ENCODE measurements at regions not wholly inside any gene's neighbourhood (a gene's known extent, or its start where the extent isn't known, plus 50 kb on each side); places are given as distances from the start of the nearest gene placed in this dataset.

- TF ChIP-seq, protein P1, sequence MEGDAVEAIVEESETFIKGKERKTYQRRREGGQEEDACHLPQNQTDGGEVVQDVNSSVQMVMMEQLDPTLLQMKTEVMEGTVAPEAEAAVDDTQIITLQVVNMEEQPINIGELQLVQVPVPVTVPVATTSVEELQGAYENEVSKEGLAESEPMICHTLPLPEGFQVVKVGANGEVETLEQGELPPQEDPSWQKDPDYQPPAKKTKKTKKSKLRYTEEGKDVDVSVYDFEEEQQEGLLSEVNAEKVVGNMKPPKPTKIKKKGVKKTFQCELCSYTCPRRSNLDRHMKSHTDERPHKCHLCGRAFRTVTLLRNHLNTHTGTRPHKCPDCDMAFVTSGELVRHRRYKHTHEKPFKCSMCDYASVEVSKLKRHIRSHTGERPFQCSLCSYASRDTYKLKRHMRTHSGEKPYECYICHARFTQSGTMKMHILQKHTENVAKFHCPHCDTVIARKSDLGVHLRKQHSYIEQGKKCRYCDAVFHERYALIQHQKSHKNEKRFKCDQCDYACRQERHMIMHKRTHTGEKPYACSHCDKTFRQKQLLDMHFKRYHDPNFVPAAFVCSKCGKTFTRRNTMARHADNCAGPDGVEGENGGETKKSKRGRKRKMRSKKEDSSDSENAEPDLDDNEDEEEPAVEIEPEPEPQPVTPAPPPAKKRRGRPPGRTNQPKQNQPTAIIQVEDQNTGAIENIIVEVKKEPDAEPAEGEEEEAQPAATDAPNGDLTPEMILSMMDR (conservative IDR thresholded peaks at IDR 0.05; ENCODE audit: low read depth, low read length) = no peak
- no peak for TF ChIP-seq EZH2 (IDR thresholded peaks at IDR 0.05; ENCODE audit: borderline replicate concordance, low read depth, low read length, poor library complexity, severe bottlenecking)
Observed at GRCh38 chr2:194087089-194087958, 1569.7 kb upstream of the SLC39A10 start.
